HG02763 (cell line): ENCODE measurements at regions not wholly inside any gene's neighbourhood (a gene's known extent, or its start where the extent isn't known, plus 50 kb on each side); places are given as distances from the start of the nearest gene placed in this dataset.

Source experiments
- ATAC-seq: cut with Tn5 transposase; IDR thresholded peaks from one replicate; pipeline ENCODE4 v1.9.1; 2021; ENCODE audit warnings: mild to moderate bottlenecking, moderate library complexity; ENCODE audit not compliant: unreplicated experiment

DNA sequence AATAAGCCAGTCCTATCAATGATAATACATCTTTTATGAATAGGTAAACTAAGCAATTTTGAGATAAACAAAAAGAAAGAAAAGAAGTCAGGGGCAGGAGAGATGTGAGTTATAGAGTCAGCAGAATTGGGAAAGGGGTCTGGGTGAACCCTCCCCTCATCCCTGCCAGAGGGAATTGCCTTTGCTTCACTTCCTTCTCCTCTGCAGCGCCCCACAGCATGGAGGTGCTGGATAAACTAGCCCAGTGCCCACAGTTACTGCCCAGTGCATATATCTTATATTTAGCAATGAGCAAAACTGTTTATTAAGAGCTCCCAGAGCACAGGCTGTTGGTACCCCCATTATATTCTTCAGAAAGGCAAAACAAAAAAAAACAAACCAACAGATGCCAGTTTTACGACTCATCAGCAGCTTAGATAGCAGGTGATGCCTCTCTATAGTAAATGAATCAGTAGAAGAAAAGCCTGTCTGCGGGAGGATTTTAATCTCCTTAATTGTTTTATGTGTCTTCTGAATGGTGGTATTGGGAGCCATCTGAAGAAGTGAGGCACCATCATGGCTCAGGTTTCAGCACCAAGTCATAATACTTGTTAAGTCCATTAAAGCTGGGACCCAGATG lies 419.2 kb downstream of the EPM2A start:
- ATAC-seq, result no peak

DNA sequence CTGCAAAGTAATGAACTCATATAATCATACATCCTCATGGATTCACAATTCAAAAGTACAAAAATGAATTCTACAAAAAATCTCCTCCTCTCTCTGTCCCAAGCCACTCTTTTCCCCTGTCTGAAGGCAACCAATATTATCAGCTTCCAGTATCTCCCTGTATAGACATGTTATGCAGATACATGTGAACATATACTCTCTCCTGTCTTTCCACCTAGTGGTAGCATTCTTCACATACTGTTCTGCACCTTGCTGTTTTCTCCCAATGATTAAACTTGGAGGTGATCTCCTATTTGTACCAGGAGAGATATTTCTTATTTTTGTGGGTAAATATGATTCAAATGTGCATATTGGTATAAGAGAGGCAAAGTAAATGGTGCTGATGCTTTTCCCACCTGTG lies 416.4 kb downstream of the EPM2A start:
- no peak for ATAC-seq

DNA sequence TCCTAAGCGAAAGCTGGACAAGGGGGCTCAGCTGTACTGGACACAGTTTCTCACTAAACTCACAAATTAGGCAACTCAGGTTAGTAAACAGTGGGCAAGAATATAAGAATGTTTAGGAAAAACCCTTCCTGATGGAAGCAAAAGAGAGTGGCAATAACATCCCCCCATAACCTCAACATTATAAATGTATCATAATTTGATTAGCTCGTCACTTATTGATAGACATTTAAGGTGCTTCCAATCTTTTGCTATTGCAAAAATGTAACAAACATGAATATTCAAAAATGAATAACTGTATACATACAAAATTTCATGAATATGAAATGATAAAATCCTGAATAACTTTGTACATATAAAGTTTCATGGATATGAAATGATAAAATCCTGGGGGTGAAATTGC lies 415.7 kb downstream of the EPM2A start:
- ATAC-seq, result no peak

- no peak for ATAC-seq
Observed at GRCh38 chr6:145323646-145324045, 411.7 kb downstream of the EPM2A start.

GRCh38 chr6:145327586-145327985 lies 407.7 kb downstream of the EPM2A start:
- ATAC-seq, result no peak

DNA sequence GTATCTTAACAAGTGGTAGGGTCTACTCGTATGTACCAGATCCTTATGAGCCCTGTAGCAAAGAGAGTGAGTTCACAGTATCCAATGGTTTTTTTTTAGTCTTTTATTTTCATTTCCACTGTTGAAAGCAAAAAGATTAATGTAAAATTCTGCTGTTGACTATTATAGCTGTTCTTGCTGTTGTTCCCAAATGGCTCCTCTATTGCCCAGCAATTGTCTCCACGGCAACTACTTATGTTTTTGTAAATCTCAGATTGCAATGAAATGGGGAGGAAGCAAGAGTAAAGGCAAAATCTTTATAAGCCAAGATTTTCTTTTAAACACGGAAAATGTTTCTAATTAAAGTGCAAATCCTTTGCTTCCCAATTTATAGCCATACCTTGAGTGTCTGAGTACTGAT lies 406.1 kb downstream of the EPM2A start:
- ATAC-seq, result no peak

- ATAC-seq, result no peak
Observed at GRCh38 chr6:145331066-145331465, 404.3 kb downstream of the EPM2A start.

GRCh38 chr6:145332011-145332410 lies 403.3 kb downstream of the EPM2A start:
- ATAC-seq, result no peak

- ATAC-seq, result no peak
Observed at GRCh38 chr6:145336119-145336518, 399.2 kb downstream of the EPM2A start.

GRCh38 chr6:145339089-145339488 lies 396.2 kb downstream of the EPM2A start:
- no peak for ATAC-seq

GRCh38 chr6:145340256-145340655 lies 395.1 kb downstream of the EPM2A start:
- ATAC-seq, result no peak

DNA sequence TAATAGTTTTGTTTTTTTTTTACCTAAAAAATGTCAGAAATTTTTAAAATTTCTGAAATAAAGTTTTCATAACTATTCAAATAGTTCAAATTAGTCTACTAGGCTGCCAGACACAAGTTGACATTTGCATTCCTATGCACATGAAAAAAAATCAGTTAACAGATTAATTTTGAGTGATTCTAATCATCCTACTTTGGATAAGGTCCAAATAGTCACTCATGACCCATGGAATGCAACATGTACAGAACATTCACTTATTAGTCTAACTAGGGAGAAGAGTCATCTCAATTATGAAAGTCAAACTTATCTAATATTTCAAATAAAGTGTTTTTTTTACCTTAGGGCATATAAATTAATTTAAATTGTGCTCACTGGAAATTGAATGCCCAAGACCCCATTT lies 390.2 kb downstream of the EPM2A start:
- ATAC-seq, result no peak

DNA sequence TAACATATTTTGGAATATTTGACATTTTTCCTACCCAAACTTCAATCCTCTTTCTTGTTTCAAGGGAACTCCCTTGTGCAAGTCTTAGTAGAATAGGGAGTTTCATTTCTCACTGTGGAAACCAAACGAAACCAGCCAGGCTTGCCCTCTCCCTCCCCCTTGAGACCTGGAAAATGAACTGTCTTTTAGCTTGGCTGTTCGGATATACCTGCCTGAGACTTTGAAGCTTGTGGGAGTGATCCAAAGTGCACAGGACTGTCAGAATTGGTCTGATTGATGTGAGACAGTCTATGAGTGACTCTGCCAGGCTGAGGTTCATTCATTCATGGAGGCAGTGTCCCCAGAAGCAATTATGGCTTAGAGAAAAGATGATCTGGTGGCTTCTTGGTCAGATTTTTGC lies 388.1 kb downstream of the EPM2A start:
- ATAC-seq, result no peak

- peak; percentile 70 for ATAC-seq
Observed at GRCh38 chr6:145349950-145350510, 385.3 kb downstream of the EPM2A start.

DNA sequence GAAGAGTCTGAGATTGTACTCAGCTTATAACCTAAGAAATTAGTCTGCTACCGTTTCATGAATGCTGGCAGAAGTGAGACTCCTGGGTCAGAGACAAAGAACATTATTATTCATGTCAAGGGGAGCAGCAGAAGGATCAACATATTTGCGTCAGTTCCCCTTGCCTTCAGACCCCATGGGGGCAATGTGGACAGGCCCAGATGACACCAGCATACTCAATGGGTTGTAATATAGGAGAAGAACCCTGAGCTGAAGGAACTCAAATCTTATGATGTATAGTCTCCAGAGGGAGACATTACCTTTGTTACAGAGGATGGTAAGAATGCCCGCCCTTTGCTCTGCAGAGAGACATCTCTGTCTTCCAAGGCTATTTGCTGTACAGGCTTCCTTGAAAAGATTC lies 384.4 kb downstream of the EPM2A start:
- ATAC-seq, result no peak

DNA sequence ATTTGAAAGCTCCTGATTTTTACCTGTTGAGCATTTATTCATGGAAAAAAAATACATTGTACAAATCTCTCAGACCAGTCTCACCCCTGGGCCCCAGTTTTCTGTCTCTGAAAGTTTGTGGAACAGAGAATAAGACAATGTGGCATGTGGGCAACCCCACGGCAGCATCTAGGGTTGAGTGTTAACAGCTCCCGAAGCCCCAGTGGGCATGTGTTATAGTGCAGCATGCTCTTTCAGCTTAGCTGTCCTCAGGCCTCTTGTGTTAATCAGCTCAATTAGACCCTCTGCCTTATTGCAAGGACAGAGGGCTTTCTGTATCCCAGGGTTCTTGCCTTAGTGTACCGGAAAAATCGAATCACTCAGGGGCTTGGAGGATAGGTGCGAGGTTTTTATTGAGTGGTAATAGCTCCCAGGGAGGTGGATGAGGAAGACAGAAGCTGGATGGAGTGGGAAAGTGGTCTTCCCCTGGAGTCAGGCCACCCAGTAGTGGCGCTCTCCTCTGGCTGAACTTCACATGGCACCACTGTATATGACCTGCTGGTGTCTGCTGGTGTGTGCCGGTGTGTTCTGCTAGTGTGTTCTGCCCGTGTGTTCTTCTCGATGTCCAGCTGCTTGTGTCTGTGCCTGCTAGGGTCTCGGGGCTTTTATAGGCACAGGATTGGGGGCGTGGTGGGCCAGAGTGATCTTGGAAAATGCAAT lies 382.8 kb downstream of the EPM2A start:
- no peak for ATAC-seq

- no peak for ATAC-seq
Observed at GRCh38 chr6:145360865-145361264, 374.5 kb downstream of the EPM2A start.

GRCh38 chr6:145367149-145367548 lies 368.2 kb downstream of the EPM2A start:
- ATAC-seq, result no peak

- ATAC-seq, result no peak
Observed at GRCh38 chr6:145368075-145368474, 367.2 kb downstream of the EPM2A start.

DNA sequence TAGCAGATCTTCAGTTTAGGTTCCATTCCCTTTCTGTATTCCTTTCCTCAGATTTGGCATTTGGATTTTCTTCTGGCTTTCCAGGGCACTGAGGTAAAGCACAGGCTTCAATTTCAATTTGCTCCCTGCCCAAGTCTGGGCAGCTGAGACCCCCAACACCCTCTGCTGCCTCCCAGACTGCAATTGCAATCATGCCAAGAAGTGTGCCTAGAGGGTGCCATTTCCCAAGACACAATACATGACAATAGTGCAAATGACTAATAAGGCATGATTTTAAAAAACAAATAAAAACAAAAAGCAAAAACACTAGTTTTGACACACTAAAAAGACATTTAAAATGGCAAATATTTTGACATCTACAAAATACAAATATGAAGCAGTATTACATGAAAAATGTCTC lies 364.8 kb downstream of the EPM2A start:
- no peak for ATAC-seq

DNA sequence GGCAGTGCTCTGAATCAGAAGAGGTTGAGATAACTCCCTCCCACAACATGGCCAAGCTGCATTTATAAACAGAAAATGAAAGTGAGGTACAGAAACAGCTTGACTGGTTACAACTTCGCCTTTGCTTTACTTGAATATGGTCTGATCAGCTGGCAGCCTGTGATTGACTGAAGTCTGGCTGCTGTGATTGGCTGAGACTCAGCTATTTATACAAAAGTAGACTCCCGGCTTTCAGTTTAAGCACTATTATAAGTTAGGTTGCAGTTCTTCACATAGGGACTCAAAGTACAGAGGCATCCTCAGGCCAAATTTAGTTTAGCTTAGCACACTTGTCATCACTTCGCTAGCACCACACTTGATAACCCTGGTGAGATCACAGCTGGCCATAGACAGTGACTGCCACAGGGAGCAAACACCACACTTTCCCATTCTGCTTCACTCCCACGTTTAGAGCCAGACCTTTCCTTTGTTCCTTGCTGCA lies 362.6 kb downstream of the EPM2A start:
- peak; percentile 98 for ATAC-seq

GRCh38 chr6:145373826-145374225 lies 361.5 kb downstream of the EPM2A start:
- ATAC-seq, result no peak
